HepG2 (cell line): ENCODE measurements at regions not wholly inside any gene's neighbourhood (a gene's known extent, or its start where the extent isn't known, plus 50 kb on each side); places are given as distances from the start of the nearest gene placed in this dataset.

Source experiments
- HMG20B ChIP-seq: conservative IDR thresholded peaks from 2 replicates; pipeline ENCODE4 v1.6.1; 2016; ENCODE audit warnings: missing genetic modification reagents, missing compliant biosample characterization
- KLF9 ChIP-seq: IDR thresholded peaks from 2 replicates; pipeline ENCODE4 v1.6.1; 2016; ENCODE audit warnings: low read depth
- NAIF1 ChIP-seq: sonication (generic); formaldehyde crosslinking; IDR thresholded peaks from 2 replicates; pipeline ENCODE4 v1.5.0; 2020; ENCODE audit warnings: mild to moderate bottlenecking, missing genetic modification reagents, borderline replicate concordance
- NCOR1 ChIP-seq: fragments of 200-600 bp; sonication (generic); IDR thresholded peaks from 2 replicates; pipeline ENCODE4 v1.7.0; 2017; ENCODE audit warnings: antibody characterized with exemption, low read length, borderline replicate concordance
- NFE2L2 ChIP-seq: fragments of 150-350 bp; IDR thresholded peaks from 2 replicates; pipeline ENCODE4 v1.6.1; 2014; ENCODE audit warnings: low read length
- PCBP2 ChIP-seq: fragments of 200-400 bp; formaldehyde crosslinking; optimal IDR thresholded peaks from 2 replicates; pipeline ENCODE3; 2018; ENCODE audit warnings: low read length, low read depth; ENCODE audit not compliant: poor library complexity, severe bottlenecking
- PHF8 ChIP-seq: sonication (generic); formaldehyde crosslinking; IDR thresholded peaks from 2 replicates; pipeline ENCODE4 v1.5.0; 2020; ENCODE audit warnings: missing genetic modification reagents
- PLRG1 ChIP-seq: fragments of 450-650 bp; conservative IDR thresholded peaks from 2 replicates; pipeline ENCODE4 v1.6.1; 2016
- POGZ ChIP-seq: sonication (generic); formaldehyde crosslinking; IDR thresholded peaks from 2 replicates; pipeline ENCODE4 v1.4.0; 2020; ENCODE audit warnings: mild to moderate bottlenecking, missing genetic modification reagents
- POLR2A ChIP-seq, 2 experiments: IDR thresholded peaks; 2 replicates each; pipeline ENCODE4 v1.6.1; 2011; ENCODE audit warnings: low read depth in 2 of 2, low read length in 2 of 2, mild to moderate bottlenecking in 1 of 2, moderate library complexity in 1 of 2; ENCODE audit not compliant: insufficient read depth in 1 of 2
- RARG ChIP-seq: sonication (generic); formaldehyde crosslinking; IDR thresholded peaks from 2 replicates; pipeline ENCODE4 v1.4.0; 2020; ENCODE audit warnings: low read depth, mild to moderate bottlenecking, missing genetic modification reagents
- SKIL ChIP-seq: sonication (generic); formaldehyde crosslinking; IDR thresholded peaks from 2 replicates; pipeline ENCODE4 v1.8.0; 2022; ENCODE audit warnings: missing genetic modification reagents, mild to moderate bottlenecking, moderate library complexity, borderline replicate concordance
- SNAPC2 ChIP-seq: sonication (generic); formaldehyde crosslinking; IDR thresholded peaks from 2 replicates; pipeline ENCODE4 v1.8.1; 2022; ENCODE audit warnings: mild to moderate bottlenecking, missing genetic modification reagents
- TBX2 ChIP-seq: sonication (generic); formaldehyde crosslinking; IDR thresholded peaks from 2 replicates; pipeline ENCODE4 v1.5.0; 2020; ENCODE audit warnings: missing genetic modification reagents, mild to moderate bottlenecking, borderline replicate concordance
- ZFP91 ChIP-seq: sonication (generic); formaldehyde crosslinking; IDR thresholded peaks from 2 replicates; pipeline ENCODE4 v1.9.0; 2022; ENCODE audit warnings: missing genetic modification reagents, mild to moderate bottlenecking, borderline replicate concordance
- ZMAT3 ChIP-seq: sonication (generic); formaldehyde crosslinking; conservative IDR thresholded peaks from 2 replicates; pipeline ENCODE4 v1.7.0; 2021; ENCODE audit warnings: missing genetic modification reagents
- ZNF121 ChIP-seq: sonication (generic); formaldehyde crosslinking; IDR thresholded peaks from 2 replicates; pipeline ENCODE4 v1.5.0; 2020; ENCODE audit warnings: mild to moderate bottlenecking, missing genetic modification reagents
- ZNF205 ChIP-seq: IDR thresholded peaks from 2 replicates; pipeline ENCODE4 v1.6.1; 2018; ENCODE audit warnings: missing biosample characterization, missing genetic modification reagents
- ZNF253 ChIP-seq: sonication (generic); formaldehyde crosslinking; IDR thresholded peaks from 2 replicates; pipeline ENCODE4 v1.8.0; 2022; ENCODE audit warnings: mild to moderate bottlenecking, missing genetic modification reagents, borderline replicate concordance
- ZNF343 ChIP-seq: sonication (generic); formaldehyde crosslinking; IDR thresholded peaks from 2 replicates; pipeline ENCODE4 v1.4.0; 2020; ENCODE audit warnings: mild to moderate bottlenecking, missing genetic modification reagents
- ZNF564 ChIP-seq: sonication (generic); formaldehyde crosslinking; IDR thresholded peaks from 2 replicates; pipeline ENCODE4 v1.8.1; 2023; ENCODE audit warnings: mild to moderate bottlenecking, missing genetic modification reagents
- ZNF569 ChIP-seq: sonication (generic); formaldehyde crosslinking; IDR thresholded peaks from 2 replicates; pipeline ENCODE4 v1.5.0; 2020; ENCODE audit warnings: mild to moderate bottlenecking, missing genetic modification reagents, moderate library complexity, borderline replicate concordance
- ZNF577 ChIP-seq: sonication (generic); formaldehyde crosslinking; IDR thresholded peaks from 2 replicates; pipeline ENCODE4 v1.4.0; 2020; ENCODE audit warnings: mild to moderate bottlenecking, low read depth, missing genetic modification reagents, borderline replicate concordance
- ZNF605 ChIP-seq: sonication (generic); formaldehyde crosslinking; IDR thresholded peaks from 2 replicates; pipeline ENCODE4 v1.8.0; 2022; ENCODE audit warnings: mild to moderate bottlenecking, missing genetic modification reagents
- TF ChIP-seq, protein P1 (sequence below): sonication (generic); formaldehyde crosslinking; IDR thresholded peaks from 2 replicates; pipeline ENCODE4 v1.4.0; 2020; ENCODE audit warnings: missing genetic modification reagents, borderline replicate concordance
- TF ChIP-seq, protein P2 (sequence below): fragments of 450-650 bp; IDR thresholded peaks from 2 replicates; pipeline ENCODE4 v1.6.1; 2017

- TF ChIP-seq RARG (CRISPR knock-in tag) (no peak), SKIL (CRISPR knock-in tag) (no peak), ZNF205 (CRISPR knock-in tag) (0 out of 2 replicates have a peak, but pooled peaks have one; percentile 56), ZNF564 (no peak; the same call in 1 of the 2 replicates), PLRG1 (no peak), POGZ (CRISPR knock-in tag) (peak; percentile 73), KLF9 (CRISPR knock-in tag) (no peak), POLR2A (IDR thresholded peaks at IDR 0.05; ENCODE audit: insufficient read depth in 1 of 2, low read depth in 2 of 2, low read length in 2 of 2) (peak; percentile 62 to 80), ZNF569 (CRISPR knock-in tag) (no peak), HMG20B (CRISPR knock-in tag) (0 out of 2 replicates have a peak, but pooled peaks have one; percentile 39), TBX2 (peak; percentile 16; the same call in 1 of the 2 replicates), ZNF605 (CRISPR knock-in tag) (no peak), ZNF343 (no peak), NFE2L2 (no peak), ZNF253 (CRISPR knock-in tag) (no peak), PCBP2 (no peak), NCOR1 (peak; percentile 96), PHF8 (CRISPR knock-in tag) (peak; percentile 58; the same call in 1 of the 2 replicates), ZFP91 (CRISPR knock-in tag) (no peak), ZNF121 (CRISPR knock-in tag) (no peak), NAIF1 (no peak), ZNF577 (no peak), SNAPC2 (no peak), ZMAT3 (no peak)
- TF ChIP-seq, protein P1, sequence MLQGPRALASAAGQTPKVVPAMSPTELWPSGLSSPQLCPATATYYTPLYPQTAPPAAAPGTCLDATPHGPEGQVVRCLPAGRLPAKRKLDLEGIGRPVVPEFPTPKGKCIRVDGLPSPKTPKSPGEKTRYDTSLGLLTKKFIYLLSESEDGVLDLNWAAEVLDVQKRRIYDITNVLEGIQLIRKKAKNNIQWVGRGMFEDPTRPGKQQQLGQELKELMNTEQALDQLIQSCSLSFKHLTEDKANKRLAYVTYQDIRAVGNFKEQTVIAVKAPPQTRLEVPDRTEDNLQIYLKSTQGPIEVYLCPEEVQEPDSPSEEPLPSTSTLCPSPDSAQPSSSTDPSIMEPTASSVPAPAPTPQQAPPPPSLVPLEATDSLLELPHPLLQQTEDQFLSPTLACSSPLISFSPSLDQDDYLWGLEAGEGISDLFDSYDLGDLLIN (CRISPR knock-in tag) = no peak
- TF ChIP-seq, protein P2, sequence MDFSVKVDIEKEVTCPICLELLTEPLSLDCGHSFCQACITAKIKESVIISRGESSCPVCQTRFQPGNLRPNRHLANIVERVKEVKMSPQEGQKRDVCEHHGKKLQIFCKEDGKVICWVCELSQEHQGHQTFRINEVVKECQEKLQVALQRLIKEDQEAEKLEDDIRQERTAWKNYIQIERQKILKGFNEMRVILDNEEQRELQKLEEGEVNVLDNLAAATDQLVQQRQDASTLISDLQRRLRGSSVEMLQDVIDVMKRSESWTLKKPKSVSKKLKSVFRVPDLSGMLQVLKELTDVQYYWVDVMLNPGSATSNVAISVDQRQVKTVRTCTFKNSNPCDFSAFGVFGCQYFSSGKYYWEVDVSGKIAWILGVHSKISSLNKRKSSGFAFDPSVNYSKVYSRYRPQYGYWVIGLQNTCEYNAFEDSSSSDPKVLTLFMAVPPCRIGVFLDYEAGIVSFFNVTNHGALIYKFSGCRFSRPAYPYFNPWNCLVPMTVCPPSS = no peak
Observed at GRCh38 chr3:72150634-72151412, 365.9 kb upstream of the PROK2 start (continued).
